ENCODE measurements at regions not wholly inside any gene's neighbourhood (a gene's known extent, or its start where the extent isn't known, plus 50 kb on each side); places are given as distances from the start of the nearest gene placed in this dataset.

- Histone ChIP-seq H3K4me2 (0 out of 2 replicates have a peak overlapping the region, but pooled peaks have one; percentile 26), H3F3A (replicated peaks; ENCODE audit: low read depth) (no peaks in the 10 kb centered on the region), H3K4me3 (no peak overlapping the region), H3K27me3 (ENCODE audit: insufficient read depth) (no peaks in the 10 kb centered on the region), H3K79me2 (replicated peaks; ENCODE audit: insufficient read depth) (no peaks in the 10 kb centered on the region), H3K4me1 (ENCODE audit: insufficient read depth) (peaks cover 9% of the 10 kb centered on the region; the same call in 1 of the 2 replicates), H3K27ac (ENCODE audit: low read depth) (no peak overlapping the region), H4K20me1 (replicated peaks; ENCODE audit: insufficient read depth) (no peaks in the 10 kb centered on the region), H3K36me3 (ENCODE audit: insufficient read depth) (no peaks in the 10 kb centered on the region), H2AFZ (peak overlapping the region; percentile 83; the same call in 1 of the 2 replicates), H3K9me2 (ENCODE audit: insufficient read depth) (no peaks in the 10 kb centered on the region)
- TF ChIP-seq POLR2AphosphoS5 (IDR thresholded peaks at IDR 0.05; ENCODE audit: low read depth) (no peak), EZH2 (IDR thresholded peaks at IDR 0.05; ENCODE audit: low read depth, unreplicated experiment) (no peak), NANOG (IDR thresholded peaks at IDR 0.05; ENCODE audit: borderline replicate concordance) (no peak), REST (IDR thresholded peaks at IDR 0.05; ENCODE audit: unreplicated experiment) (peak; percentile 34), CTCF (conservative IDR thresholded peaks at IDR 0.05; ENCODE audit: low read depth in 2 of 2) (no peak), ZNF331 (CRISPR knock-in tag; IDR thresholded peaks at IDR 0.05; ENCODE audit: low read depth) (no peak)
- Mint-ChIP-seq H3K9me3 (no peaks in the 10 kb centered on the region; the same call in 2 of the 3 replicates), H3K36me3 (ENCODE audit: low read depth) (no peaks in the 10 kb centered on the region), H3K4me3 (no peak overlapping the region), H3K4me1 (peaks cover 20% of the 10 kb centered on the region), H3K27me3 (ENCODE audit: insufficient read depth, low read depth, poor library complexity) (peaks cover 2% of the 10 kb centered on the region), H3K27ac (no peak overlapping the region)
- DNase-seq (ENCODE audit: low spot score) (peak; percentile 35), ATAC-seq (peak; percentile 89)
Measured at GRCh38 chr2:235324324-235324723, 169.5 kb upstream of the AGAP1 start.

GRCh38 chr2:235325151-235325550, 168.7 kb upstream of the AGAP1 start:
- Histone ChIP-seq H3K36me3 (ENCODE audit: insufficient read depth) (no peaks in the 10 kb centered on the region), H3K79me2 (replicated peaks; ENCODE audit: insufficient read depth) (no peaks in the 10 kb centered on the region), H3F3A (replicated peaks; ENCODE audit: low read depth) (no peaks in the 10 kb centered on the region), H3K9me2 (ENCODE audit: insufficient read depth) (no peaks in the 10 kb centered on the region), H3K27me3 (ENCODE audit: insufficient read depth) (no peaks in the 10 kb centered on the region), H3K4me3 (no peak overlapping the region), H3K4me2 (0 out of 2 replicates have a peak overlapping the region, but pooled peaks have one; percentile 26), H3K4me1 (ENCODE audit: insufficient read depth) (peaks cover 9% of the 10 kb centered on the region; the same call in 1 of the 2 replicates), H2AFZ (peak overlapping the region; percentile 83; the same call in 1 of the 2 replicates), H3K27ac (ENCODE audit: low read depth) (no peak overlapping the region), H4K20me1 (replicated peaks; ENCODE audit: insufficient read depth) (no peaks in the 10 kb centered on the region)
- peak; percentile 54 for ATAC-seq
- Mint-ChIP-seq H3K4me3 (no peak overlapping the region), H3K9me3 (no peaks in the 10 kb centered on the region; the same call in 2 of the 3 replicates), H3K27ac (no peak overlapping the region), H3K27me3 (ENCODE audit: insufficient read depth, low read depth, poor library complexity) (peaks cover 2% of the 10 kb centered on the region), H3K36me3 (ENCODE audit: low read depth) (no peaks in the 10 kb centered on the region), H3K4me1 (peaks cover 20% of the 10 kb centered on the region)
- peak; percentile 16 for DNase-seq (ENCODE audit: low spot score)
- no peak for TF ChIP-seq ZNF114 (CRISPR knock-in tag; IDR thresholded peaks at IDR 0.05)
- TF ChIP-seq ZNF331 (CRISPR knock-in tag; IDR thresholded peaks at IDR 0.05; ENCODE audit: low read depth) = no peak
- TF ChIP-seq JUNB (IDR thresholded peaks at IDR 0.05; ENCODE audit: unreplicated experiment) = no peak
- TF ChIP-seq REST (IDR thresholded peaks at IDR 0.05; ENCODE audit: unreplicated experiment) = no peak
- no peak for TF ChIP-seq CTCF (conservative IDR thresholded peaks at IDR 0.05; ENCODE audit: low read depth in 2 of 2)
- no peak for TF ChIP-seq ETS1 (IDR thresholded peaks at IDR 0.05)
- no peak for TF ChIP-seq EZH2phosphoT487 (IDR thresholded peaks at IDR 0.05; ENCODE audit: unreplicated experiment)
- TF ChIP-seq CREB1 (CRISPR knock-in tag; IDR thresholded peaks at IDR 0.05; ENCODE audit: low read depth) = no peak
- no peak for TF ChIP-seq POLR2AphosphoS5 (IDR thresholded peaks at IDR 0.05; ENCODE audit: low read depth)
- no peak for TF ChIP-seq EZH2 (IDR thresholded peaks at IDR 0.05; ENCODE audit: low read depth, unreplicated experiment)

Measured in GM23338 (cell line).